Epithelial cell of esophagus (primary cell): ENCODE measurements at regions not wholly inside any gene's neighbourhood (a gene's known extent, or its start where the extent isn't known, plus 50 kb on each side); places are given as distances from the start of the nearest gene placed in this dataset.

Source experiments
- DNase-seq: peaks from one replicate; pipeline ENCODE4 v3.0.0; 2010; ENCODE audit warnings: low read depth
- H3K4me3 ChIP-seq: 2 replicates; pipeline ENCODE4 v1.5.1; 2011; ENCODE audit warnings: mild to moderate bottlenecking, low read length, control low read depth
- TF ChIP-seq, protein P1 (sequence below): IDR thresholded peaks from 2 replicates; pipeline ENCODE4 v1.5.1; 2011; ENCODE audit warnings: low read depth, mild to moderate bottlenecking, low read length, control low read depth, inconsistent platforms; ENCODE audit not compliant: insufficient read depth; ENCODE audit errors: missing control alignments

DNA sequence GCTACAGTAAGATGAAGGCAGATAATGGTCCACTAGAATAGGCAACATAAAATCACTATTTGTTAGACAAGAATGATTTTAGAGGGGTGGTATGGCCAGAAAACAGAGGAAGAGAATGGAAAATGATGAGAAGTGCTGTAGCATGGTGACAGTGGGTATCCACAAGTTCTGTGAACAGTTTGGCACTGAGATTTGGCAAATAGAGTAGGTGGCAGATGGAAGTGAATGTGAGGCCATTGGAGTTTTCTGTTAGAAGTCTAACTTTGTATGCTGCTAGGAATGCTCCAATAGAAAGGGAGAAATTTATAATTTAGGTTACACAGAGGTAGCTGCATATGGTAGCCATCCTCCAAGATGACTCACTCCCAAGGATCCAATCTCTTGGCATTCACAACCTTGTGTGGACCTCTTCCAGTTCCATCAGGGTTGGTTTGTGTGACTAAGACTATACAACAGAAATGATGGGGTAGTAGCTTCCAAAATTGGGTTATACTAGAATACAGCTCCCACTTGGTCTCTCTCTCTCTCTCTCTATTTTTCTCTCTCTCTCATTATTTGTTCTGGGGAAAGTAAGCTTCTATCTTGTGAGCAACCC, 646.9 kb upstream of the ZNF608 start:
- TF ChIP-seq, protein P1, sequence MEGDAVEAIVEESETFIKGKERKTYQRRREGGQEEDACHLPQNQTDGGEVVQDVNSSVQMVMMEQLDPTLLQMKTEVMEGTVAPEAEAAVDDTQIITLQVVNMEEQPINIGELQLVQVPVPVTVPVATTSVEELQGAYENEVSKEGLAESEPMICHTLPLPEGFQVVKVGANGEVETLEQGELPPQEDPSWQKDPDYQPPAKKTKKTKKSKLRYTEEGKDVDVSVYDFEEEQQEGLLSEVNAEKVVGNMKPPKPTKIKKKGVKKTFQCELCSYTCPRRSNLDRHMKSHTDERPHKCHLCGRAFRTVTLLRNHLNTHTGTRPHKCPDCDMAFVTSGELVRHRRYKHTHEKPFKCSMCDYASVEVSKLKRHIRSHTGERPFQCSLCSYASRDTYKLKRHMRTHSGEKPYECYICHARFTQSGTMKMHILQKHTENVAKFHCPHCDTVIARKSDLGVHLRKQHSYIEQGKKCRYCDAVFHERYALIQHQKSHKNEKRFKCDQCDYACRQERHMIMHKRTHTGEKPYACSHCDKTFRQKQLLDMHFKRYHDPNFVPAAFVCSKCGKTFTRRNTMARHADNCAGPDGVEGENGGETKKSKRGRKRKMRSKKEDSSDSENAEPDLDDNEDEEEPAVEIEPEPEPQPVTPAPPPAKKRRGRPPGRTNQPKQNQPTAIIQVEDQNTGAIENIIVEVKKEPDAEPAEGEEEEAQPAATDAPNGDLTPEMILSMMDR, result no peak
- H3K4me3 ChIP-seq, result no peak overlapping the region
- no peak for DNase-seq

DNA sequence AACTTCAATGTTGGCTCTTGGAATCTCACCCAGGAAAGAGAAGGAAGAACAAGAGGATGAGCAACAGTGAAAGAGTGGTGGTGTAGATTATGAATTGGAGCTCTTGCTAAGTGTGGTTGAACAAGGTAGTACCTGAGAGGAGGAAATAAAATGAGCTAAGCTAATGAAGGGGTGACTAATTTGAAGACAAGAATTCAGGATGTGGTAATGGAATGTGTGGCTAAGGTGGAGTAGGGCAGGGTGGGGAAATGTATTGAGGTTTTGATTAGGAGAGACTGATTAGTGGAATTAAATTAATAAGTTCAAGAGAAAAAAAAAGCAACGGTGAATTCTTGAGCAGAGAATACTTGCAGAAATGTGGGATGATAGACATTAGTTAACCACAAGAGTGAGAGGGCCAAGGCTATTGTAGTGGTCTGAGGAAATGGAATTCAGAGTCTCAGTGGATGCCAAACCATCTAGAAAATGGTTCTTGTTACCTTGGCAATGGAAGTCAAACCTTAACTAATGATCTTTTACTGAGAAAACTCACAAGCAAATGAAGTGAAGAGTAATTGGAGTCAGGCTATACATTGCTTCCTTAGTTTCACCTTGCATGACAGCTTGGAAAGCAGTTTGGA, 648.3 kb upstream of the ZNF608 start:
- TF ChIP-seq, protein P1, result peak; percentile 8
- no peak overlapping the region for H3K4me3 ChIP-seq
- DNase-seq, result peak; percentile 86

DNA sequence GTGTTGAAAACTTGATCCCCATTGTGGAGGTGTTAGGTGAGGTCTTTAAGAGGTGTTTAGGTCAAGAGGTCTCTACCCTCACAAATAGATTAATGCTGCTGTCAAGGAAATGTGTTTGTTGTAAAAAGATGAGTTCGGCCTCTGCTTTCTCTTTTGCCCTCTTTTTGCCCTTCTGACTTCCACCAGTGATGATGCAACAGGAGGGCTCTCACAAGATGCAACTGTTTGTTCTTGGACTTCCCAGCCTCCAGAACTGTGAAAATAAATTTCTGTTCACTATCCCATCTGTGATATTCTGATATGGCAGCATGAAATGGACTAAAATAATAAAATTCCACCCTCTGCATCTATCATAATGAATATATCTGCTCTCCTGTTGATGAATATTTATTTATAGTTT, 650.0 kb upstream of the ZNF608 start:
- TF ChIP-seq, protein P1, result no peak
- H3K4me3 ChIP-seq, result no peak overlapping the region
- DNase-seq, result no peak

DNA sequence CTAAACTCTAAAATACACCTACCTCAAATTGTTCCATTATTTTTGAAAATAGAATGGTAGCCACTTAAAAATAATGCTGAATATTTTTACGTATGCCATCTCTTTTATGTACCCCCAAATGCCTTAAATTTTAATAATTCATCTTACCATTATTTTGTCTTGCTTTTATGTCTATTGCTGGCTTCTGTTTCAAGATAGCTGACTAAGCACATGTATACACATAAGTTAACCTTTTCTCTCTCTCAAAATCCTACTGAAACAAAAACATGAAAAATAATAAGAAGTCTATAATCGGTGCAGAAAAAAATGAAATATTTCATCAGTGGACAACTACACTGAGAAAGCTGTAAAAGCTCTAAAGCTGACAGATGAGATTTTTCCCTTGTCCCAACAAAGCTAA, 652.0 kb upstream of the ZNF608 start:
- no peak for DNase-seq
- H3K4me3 ChIP-seq, result no peak overlapping the region
- TF ChIP-seq, protein P1, result no peak

DNA sequence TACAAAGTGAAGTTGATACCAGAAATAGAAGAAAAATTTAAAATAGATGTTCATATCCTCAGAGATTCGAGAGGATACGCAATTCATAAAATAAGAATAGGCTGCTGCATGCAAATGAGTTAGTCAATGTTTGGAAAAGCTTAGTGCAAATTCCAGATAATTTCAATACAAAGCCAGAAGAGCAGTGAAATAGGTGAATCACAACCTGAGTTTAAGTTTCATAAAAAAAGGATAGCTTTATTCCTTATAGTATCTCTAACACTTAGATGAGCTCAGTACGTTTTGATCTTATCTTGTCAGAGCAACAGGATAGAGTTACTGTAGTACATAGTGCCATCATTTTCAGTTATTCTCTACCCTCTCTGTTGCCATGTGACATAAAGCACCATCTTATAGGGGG, 653.4 kb upstream of the ZNF608 start:
- peak; percentile 73 for DNase-seq
- TF ChIP-seq, protein P1, result no peak
- H3K4me3 ChIP-seq, result no peak overlapping the region

DNA sequence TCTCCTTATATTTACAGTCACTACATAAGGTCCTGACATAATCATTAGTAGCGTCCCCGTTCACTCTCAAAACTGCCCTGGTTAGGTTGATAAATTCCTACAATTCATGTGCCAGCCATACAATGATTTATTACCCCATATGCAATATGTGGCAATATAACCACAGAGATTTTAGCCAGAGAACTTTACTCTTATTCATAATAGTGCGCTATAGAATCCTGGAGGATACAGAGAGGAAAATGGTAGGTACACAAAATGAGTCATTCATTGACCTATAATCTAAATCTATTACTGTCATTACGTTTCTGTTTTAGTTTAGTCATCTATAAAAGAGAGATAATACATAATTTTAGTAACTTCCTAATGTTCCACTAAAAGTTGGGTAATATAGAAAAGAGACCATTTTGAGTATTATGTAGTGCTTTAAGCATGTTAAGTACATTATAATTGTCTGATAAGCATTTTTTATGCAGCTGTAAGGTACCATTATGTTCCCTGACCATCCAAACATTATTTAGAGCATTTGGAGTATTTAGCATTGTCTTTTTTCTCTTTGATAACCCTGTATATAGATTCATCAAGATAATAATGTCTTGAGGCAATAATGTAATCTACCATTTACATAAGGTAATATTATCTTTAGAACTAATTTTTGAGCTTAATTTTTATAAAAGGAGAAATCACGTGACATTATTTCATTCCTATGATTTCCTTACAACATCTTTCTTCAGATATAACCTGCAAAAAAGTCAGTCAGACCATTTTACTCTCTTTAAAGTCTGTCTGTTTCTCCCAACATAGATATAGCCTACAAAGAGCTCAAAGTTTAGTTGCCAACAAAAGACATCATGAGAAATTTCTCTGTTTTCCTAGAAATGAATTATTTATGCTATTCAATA, 655.5 kb upstream of the ZNF608 start:
- TF ChIP-seq, protein P1, result no peak
- peak; percentile 53 for DNase-seq
- no peak overlapping the region for H3K4me3 ChIP-seq

DNA sequence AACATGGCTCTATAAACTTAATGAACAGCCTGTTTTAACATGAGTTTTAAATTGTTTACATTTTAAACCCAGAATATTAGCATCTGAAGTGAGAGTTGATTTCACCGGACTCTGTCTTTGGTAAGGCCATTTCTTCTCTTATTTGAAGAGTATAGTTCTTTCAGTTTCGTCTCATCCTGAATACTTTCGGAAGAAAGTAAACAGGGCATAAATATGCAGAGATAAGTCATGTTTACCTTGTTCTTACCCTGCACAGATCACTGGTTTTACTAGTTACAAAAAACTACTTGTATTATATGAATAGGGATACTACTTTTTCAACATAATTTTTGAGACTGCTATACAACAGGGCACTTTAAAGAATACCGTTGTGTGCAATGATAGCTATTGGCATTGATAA, 656.3 kb upstream of the ZNF608 start:
- no peak overlapping the region for H3K4me3 ChIP-seq
- TF ChIP-seq, protein P1, result no peak
- no peak for DNase-seq
